GM21737 (cell line): ENCODE measurements at regions not wholly inside any gene's neighbourhood (a gene's known extent, or its start where the extent isn't known, plus 50 kb on each side); places are given as distances from the start of the nearest gene placed in this dataset.

Experiments
- ATAC-seq: cut with Tn5 transposase; IDR thresholded peaks from one replicate; pipeline ENCODE4 v1.9.1; 2021; ENCODE audit warnings: mild to moderate bottlenecking, moderate library complexity; ENCODE audit not compliant: unreplicated experiment

DNA sequence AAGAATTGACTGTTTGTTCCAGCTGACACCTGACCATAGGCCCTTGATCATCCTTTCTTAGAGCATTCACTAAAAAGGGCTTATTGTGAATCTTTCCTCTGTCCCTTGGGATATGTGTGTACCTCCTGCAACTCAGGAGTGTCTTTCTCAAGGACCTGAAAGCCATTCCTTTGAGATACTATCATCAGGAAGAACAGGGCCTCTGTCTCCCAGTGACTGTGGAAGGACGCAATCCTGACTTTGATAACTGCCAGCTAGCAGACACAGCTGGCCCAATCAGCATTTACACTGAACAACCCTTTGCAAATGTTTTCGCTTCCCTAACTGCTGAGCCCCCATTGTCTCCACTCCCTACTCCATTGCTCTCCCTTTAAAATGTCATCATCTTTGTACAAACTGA, 144.4 kb downstream of the RMI1 start:
- no peak for ATAC-seq

DNA sequence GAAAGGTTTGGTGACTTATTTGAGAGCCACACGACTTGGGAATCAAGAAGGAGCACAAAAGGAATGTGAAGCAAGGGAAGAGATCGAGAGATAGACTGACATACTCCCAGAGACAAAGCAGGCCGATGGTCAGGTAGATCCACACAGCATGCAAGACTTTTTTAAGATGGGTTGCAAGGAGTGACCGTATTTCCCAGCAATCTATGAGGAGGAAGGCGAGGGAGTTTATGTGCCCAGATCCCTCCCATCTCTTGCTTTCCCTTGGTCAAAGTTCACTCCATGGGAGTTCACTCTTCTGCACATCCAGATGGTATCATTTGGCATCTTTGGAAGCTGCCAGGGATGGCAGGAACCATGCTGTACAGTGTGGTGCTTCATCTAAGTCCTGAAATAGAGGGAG, 148.9 kb downstream of the RMI1 start:
- ATAC-seq = no peak

DNA sequence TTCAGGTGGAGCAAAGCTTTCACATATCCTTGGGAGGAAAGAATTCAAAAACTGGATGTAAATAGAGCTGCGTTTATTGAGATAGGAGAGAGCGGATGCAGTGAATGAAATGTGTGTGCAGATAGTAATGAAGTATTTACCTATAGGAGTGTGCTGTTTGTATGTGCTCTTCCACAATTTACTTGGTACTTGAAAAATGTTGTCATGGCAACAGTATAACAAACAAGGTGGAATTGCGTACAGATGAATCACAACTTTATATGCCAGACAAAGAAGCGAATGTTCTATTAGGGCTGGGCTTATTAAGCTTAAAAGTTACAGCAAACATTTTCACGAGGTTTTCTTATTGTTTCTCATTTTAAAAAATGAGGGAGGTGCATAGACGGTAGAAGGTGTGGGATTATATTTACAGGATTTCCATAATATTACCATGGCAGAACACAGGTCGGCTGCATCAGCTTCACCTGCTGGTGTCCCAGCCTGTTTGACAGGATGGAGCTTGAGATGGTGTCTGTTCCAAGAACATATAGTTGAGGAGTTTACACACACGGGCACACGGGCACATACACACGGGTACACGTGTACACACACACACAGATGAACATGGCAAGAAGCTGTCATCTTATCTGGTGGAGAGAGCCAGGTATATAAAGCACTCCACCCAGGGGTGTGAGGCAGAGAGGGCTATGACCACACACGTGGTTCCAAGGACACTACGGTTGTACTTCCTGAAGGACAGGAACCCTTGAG, 155.7 kb downstream of the RMI1 start:
- no peak for ATAC-seq

DNA sequence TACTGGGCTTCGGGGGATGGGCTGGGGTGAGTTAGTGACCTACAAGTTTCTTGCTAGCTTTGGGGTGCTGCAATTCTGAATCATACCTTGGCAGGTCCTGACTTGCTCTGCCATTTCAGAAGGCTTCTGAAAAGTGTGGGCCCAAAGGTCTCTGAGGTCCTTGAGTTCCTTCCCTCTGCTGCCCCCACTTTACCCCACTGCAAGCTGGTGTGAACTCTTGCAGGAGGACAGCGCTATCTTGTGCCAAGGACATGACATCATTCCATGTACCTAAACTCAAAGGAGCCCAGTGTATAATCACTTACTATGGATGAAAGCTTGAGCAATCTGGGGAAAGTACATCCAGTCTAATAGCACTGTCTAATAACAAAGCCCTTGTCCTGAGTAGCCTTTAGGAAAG, 157.4 kb downstream of the RMI1 start:
- ATAC-seq = no peak

DNA sequence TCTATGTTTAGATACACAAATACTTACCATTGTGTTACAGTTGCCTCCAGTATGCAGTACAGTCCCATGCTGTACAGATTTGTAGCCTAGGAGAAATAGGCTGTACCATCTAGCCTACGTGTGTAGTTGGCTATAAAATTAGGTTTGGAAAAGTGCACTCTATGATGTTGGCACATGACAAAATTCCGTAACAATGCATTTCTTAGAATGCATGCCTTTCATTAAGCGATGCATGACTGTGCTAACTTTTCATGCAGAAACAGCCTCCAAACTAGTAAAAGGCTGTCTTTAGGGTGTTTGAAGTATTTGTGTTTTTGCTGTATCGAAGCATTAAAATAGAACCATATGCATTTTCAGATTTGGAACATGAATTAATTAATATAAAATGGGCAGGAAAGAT, 157.9 kb downstream of the RMI1 start:
- ATAC-seq = no peak

DNA sequence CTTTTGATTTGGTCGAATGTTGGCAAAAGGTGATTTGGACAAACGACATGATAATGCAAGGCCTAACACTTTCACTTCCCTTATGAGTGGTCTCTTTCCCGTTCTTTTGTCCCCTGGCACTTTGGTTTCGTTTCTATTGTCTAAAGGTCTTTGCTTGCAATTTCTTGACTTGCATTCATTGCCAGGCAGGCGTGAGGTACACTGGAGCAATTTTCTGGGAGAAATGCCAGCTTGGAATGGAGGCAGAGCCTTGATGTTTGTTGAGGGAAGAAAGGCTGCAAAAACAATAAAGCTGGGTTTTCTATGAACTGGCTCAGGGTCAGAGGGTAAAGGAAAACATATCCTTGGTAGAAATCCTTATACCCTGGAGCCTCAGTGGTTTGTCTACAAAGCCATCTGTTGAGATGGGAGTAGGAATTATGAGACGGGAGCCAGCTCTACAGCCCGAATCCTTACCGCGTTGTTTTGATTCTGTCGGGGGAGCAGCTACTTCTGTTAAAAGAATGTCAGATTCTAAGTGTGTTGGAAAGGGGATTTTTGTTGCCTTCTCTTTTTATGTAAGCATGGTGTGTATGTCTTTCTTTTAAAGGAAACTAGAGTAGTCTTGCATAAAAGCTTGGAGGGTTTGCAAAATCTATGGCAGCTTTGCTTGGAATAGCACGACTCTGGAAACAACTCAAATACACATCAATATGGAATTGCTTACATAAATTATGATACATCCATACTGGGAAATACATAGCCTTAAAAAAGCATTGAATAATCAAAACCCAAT, 158.9 kb downstream of the RMI1 start:
- ATAC-seq = no peak

DNA sequence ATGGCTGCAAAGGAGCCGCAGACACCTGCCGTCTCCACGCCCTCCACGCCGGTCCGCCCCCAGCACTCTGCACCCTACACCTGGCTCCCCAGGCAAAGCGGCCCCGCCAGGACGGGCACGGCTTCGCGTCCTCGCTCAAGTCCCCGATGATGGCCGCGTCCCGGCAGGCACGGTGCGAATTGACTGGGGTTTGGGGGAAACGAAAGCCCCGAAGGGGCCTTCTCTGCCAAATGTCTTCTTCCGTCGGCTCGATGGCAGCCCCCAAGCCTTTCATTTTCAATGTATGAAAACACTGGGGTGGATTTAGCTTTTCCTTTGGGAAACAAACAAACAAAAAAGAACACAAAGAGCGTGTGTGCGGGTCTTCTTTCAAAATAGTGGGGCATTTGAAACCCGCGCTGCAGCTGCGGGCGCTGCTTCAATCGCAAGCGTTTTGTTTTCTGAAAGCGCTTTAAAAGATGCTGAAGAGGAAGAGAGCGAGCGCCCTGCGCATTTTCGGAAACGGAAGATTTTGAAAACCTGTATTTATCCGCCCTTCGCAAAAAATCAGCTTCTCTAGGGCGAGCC, 160.0 kb downstream of the RMI1 start:
- ATAC-seq = no peak

DNA sequence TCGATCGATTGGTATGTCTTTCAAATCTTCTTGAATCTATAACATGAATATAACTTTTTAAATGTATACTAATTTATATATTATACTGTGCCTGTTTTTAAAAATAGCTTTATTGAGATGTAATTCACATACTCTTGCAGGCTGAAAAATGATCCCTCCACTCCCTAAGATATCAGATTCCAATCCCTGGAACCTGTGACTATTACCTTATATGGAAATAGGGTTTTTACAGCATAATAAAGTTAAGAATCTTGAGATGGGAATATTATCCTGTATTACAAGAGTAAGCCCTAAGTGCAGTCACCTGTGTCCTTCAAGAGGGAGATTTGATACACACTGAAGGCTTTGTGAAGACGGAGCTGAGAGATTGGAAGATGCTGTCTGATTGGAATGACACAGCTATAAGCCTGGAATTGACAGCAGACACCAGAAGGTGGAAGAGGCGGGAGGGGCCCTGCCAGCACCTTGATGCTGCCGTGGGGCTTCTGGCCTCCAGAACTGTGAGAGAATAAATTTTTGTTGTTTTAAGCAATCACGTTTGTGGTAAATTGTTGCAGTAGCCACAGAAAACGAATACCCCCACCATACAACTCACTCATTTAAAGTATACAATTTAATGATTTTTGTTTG, 161.3 kb downstream of the RMI1 start:
- ATAC-seq = no peak

DNA sequence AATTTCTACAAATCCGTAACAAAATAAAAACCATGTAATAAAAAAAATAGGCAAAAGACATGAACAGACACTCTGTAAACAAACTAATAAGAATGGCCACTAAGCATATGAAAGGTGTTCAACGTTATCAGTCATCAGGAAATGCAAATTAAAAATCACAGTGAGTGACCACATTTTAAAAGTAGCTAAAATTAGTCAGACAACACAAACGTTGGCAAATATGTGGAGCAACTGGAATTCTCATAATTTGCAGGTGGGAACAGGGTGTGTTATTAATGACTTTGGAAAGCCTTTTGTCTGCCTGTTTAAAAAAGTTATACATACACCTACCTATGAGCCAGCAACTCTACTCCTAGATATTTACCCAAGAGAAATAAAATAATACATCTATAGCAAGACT, 164.4 kb downstream of the RMI1 start:
- ATAC-seq = no peak

DNA sequence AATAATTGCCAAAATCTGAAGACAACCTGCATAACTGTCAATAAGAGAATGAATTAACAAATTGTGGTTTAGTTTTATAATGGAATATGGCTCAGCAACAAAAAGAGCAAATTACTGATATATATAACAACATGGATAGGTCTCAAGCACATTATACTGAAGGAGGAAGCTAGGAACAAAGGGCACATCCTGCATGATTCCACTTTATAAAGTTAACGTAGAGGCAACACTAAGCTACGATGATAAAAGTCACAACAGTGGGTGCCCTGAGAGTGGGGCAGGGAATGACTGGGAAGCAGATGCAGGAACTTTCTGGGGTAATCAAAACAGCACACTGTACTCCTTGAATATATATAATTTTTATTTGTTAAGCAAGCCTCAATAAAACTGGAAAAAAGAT, 165.2 kb downstream of the RMI1 start:
- no peak for ATAC-seq

DNA sequence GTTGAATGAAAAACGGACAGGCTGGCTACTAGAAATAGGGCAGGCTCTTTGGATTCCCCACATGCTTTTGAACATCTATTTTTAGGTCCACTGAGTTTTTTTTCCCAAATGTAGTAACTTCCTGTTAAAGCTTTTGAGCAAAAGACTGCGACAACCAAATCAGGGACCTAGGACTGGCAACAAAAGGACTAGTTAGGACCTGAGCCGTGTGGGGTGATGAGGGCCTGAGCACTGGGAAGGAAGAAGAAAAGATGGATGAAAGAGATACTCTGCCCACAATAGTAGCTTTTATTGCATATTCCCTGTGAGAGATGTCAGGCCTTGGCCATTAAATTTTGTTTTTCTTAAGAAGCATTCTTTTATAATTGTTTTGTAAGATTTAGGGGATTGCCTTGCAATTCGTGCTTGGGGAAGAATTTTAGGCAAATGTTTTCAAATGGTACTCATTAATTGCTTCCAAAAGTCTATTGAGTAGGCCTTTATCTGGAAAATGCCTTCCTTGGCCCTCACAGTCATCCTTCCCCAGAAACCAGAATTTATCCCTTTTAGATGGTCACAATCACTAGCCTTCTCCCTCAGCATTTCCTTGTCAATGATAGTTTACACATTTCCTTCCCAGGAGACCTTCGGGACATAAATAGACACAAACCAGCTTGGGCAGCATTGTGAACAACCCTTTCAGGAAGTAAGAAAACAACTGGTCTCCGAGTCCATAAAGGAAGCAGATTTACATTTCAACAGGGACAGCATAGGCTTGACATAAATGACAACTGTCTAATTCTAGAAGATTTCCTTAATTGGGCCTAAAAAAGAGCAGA, 166.5 kb downstream of the RMI1 start:
- ATAC-seq = no peak

DNA sequence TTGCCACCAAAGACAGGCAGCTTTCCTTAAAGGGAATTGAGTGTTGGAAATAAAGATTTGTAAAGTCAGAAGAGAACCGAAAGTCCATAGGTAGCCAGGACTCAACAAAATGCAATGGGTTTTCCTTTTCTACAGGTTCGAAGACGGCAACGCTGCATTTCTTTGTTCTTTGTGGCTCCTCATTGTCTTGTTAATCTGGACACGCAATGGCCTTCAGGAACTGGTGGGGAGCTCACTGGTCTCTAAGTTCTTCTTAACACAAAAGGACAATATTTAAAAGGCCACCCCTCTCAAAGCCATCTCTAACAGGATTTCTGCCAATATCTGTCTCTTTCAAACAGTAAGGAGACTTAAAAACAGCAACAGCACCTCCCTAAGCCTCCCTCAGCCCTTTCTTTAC, 170.6 kb downstream of the RMI1 start:
- ATAC-seq = no peak

DNA sequence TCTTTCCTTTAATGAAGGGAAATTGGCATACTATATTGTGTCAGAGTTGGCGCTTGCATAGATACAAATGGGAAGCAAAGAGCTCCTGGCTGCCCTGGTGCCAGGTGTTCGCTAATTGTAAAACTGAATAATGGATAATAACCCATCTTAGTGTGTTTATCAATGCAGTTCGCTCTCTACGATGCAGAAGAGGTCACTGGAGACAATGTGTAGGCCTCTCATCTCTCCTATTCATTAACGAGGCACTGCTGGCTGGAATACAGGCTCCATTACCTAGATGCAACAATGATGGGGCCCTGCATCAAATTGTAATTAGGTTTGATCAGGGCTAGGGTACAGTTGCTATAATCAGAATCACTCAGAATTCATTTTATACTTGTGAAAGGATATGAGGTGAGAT, 171.0 kb downstream of the RMI1 start:
- ATAC-seq = no peak

DNA sequence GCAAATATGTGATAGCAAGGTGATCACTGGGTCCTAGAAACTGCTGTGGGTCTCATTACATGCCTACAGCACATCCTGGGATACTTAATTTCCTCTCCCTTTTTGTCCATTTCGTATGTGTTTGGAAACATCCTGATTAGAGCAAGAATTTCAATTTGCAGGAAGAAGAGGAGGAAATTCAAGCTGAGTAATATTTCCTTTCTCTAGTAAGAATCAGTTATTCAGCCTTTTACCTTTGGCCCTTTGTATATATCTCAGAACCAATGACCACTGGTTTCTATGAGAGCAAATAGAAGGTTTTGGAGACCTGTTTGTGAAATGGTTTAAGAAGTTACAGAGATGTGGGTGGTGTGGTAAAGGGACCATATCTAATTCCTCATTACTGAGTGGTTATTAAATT, 171.6 kb downstream of the RMI1 start:
- ATAC-seq = no peak

DNA sequence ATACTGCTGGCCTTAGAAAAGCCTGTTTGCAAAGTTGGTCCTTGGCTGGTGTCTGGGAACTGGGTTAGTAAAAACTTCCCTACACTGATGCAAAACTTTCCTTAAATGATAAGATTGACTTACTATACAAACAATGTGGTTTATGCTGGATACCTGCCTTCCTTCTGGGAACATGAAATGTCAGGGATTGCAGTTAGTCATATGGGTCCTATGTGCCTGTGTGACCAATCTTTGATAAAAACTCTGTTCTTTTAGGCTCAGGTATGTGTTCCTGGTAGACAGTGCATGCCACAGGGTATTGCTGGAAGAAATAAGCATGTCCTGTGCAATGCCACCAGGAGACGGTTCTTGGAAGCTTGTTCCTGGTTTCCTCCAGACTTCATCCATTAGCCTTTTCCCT, 173.3 kb downstream of the RMI1 start:
- ATAC-seq = no peak

DNA sequence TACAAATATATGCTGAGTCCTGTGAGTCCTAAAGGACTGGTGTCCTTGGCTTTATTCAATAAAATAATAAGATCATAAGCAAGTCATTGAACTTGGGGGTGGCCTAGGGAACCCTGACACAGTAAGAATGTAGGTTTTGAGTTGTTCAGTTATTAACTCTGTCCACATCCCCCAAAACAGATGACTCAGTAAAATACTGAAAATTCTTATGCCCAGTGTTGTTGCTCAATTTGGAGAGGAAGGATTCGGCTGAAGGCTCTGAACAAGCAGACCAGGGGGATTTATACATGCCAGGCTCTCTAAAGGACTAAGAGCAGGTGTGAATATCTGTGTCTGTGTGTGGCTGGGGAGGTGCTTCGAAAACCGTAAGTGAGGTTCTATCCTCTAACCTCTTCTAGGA, 173.7 kb downstream of the RMI1 start:
- no peak for ATAC-seq

DNA sequence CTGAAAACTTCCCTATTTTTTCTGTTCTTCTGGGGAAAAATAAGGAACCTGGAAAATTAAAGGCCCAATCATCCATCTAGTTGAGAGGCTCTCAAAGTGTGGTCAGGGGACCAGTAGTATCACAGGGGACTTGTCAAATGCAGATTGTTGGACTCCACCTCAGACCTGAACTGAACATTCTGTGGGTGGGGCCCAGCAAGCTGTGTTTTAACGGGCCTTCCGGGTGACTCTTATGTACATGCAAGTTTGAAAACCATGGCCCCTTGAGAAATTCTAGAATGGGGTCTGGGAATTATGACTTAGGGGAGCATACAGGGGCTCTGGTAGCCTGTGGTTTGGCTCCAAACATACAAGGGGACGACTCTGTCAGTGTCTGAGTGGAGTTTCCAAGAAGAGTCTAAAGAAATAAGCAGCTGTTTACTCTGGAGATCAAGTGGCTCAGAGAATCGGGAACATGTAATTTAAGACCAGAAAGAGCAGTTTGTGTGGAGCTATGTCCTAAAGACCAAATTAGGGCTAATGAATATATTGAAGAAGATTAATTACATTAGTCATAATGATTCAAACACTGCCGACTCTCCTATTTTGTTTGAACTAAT, 177.4 kb downstream of the SLC28A3 start:
- no peak for ATAC-seq

DNA sequence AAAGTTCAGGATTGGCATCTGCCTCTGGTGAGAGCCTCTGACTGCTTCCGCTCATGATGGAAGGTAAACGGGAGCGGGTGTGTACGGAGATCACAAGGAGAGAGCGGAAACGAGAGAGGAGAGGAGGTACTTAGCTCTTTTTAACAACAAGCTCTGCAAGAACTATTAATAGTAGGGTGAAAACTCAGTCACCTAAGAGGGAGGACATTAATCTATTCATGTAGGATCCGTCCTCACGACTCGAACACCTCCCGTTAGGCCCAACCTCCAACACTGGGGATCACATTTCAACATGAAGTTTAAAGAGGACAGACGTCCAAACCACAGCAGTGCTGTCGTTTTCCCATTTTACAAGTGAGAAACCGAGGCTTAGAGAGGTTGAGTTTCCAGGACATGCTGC, 173.7 kb downstream of the SLC28A3 start:
- ATAC-seq = no peak

DNA sequence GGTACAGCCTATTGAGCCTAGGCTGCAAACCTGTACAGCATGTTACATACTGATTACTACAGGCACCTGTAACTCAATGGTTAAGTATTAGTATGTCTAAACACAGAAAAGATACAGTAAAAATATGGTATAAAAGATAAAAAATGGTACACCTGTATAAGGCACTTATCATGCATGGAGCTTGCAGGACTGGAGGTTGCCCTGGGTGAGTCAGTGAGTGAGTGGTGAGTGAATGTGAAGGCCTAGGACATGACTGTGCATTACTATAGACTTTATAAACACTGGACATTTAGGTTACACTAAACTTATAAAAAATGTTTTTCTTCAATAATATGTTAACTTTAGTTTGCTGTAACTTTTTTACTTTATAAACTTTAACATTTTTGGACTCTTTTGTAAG, 171.3 kb downstream of the SLC28A3 start:
- ATAC-seq = no peak

DNA sequence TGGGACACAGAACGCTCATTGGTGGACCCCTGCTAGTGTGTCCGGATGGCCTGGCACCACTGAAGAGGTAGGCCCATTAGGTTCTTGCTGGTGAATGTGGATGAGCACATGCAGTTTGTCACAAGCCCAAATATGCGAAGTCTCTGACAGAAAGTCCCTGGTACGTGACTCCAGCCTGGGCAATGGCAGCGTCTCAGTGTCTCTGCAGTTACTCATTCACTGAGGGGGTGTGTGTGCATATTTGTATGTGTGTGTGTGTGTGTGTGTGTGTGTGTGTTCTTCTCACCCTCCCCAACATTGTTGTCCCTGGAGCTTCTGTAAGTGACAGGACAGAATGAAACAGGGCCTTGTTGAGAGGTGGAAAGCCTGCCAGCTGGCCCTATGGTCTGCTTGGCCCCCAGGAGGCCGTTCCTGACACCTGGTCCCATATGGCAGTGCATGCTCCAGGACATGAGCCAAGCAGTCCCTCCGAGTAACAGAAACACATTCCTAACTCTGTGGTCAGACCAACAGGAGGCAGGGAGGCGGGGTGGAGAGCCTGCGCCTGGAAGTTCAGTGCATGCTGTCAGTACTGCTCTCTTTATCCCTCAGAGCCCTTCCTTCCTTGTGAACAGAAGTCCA, 169.9 kb downstream of the SLC28A3 start:
- ATAC-seq = no peak
